GM18870 (cell line): ENCODE measurements at regions not wholly inside any gene's neighbourhood (a gene's known extent, or its start where the extent isn't known, plus 50 kb on each side); places are given as distances from the start of the nearest gene placed in this dataset.
A peak's percentile ranks its signal among the peaks of the same experiment; 100 is the strongest.
"Not testable (repeated sequence)": the region's sequence is repeated elsewhere in the genome, so short reads cannot be mapped to it uniquely, and the experiment has no call there.

Source experiments
- ATAC-seq: cut with Tn5 transposase; IDR thresholded peaks from one replicate; pipeline ENCODE4 v1.9.1; 2021; ENCODE audit warnings: moderate library complexity; ENCODE audit not compliant: unreplicated experiment

DNA sequence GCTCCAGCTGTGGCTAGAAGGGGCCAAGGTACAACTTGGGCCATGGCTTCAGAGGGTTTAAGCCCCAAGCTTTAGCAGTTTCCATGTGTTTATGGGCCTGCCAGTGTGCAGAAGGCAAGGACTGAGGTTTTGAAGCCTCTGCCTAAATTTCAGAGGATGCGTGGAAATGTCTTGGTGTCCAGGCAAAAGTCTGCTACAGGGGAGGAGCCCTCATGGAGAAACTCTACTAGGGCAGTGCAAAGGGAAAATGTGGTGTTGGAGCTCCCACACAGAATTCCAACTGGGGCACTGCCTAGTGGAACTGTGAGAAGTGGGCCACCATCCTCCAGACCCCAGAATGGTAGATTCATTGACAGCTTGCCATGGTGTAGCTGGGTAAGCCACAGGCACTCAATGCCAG is 527.2 kb upstream of the RORB start:
- no peak for ATAC-seq

DNA sequence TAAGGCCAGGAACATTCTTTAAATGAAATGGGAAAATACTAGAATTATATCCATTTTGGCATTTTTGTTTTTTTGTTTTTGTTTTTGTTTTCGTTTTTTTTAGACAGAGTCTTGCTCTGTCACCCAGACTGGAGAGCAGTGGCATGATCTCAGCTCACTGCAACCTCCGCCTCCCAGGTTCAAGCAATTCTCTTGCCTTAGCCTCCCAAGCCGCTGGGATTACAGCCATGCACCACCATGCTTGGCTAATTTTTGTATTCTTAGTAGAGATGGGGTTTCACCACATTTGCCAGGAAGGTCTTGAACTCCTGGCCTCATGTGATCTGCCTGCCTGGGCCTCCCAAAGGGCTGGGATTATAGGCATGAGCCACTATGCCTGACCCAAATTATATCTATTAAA is 520.7 kb upstream of the RORB start:
- ATAC-seq, result not testable (repeated sequence)

DNA sequence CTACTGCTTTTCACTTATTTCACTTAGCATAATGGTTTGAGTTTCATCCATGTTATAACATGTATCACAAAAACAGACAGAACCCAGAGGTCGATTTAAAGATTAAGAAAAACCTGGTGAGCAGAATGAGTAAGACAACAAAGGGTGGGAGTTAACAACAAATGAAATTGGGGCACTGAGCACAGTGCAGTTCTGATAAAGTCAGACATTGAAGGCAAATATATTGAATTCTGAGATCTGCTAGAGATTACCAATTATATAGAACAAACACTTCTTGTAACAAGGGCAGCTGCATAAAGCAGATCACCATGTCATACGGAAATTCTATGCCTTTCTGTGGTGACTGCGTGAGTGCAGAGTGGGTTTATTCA is 517.3 kb upstream of the RORB start:
- no peak for ATAC-seq

DNA sequence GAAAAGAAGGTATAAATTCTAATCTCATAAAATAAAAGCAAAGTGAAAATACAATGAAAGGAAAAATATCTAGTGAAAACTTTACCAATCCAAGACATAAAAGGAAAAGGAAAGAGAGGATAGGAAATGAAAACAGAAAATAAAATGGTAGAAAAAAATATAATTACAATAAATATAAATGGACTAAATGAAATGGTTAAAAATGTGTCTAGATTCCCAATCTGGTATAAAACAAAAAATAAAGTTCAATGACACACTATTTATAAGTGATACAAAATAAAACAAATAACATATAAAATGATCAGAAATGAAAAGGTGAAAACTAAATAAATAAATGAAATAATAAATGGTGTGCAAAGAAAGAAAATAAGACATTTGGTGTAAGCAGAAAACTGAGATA is 516.4 kb upstream of the RORB start:
- ATAC-seq, result no peak

DNA sequence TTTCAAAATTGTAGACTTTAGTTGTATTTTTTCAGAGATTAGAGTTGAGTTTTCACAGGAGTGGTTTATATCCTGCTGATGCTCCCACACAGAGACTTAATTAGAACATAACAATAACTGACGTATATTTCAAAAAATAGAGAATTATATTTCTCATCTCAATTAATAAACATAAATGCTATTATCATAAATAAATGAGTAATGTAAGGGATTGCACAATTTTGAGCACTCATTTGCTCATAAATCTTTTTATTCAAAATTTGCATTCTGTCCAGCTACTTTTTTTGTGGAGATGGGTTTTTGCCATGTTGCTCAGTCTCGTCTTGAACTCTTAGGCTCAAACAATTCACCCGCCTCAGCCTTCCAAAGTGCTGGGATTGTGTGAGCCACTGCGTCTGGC is 515.7 kb upstream of the RORB start:
- ATAC-seq, result no peak

DNA sequence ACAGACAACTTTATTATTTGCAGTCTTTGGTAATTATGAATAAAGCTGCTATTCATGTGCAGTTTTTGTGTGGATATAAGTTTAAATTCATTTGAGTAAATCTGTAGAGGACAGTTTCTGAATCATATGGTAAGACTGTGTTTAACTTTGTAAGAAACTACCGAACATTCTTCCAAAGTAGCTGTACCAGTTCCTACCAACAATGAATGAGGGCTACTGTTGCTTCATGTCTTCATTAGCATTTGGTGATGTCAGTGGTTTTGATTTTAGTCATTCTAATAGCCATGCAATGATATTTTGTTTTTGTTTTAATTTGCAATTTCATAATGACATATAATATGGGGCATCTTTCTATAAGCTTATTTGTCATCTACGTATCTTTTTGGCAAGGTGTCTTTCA is 501.3 kb upstream of the RORB start:
- ATAC-seq, result no peak

DNA sequence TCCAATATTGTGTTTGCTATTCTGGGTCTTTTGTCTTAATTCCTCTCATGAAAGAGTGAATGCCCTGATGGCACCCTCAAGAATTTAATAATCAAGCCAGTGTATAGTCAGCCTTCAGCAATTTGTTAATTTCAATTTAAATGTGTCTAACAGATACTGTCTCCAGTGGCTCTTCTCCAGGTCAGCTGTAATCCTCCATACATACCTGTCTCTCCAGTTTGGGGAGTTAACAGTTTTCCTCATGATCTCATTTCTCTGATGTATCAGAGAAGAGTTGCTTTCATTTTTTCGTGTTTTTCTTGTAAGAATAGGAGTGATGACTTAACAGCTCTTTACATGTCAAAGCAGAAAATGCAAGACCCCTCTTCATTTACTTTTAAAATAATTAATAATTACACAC is 500.3 kb upstream of the RORB start:
- ATAC-seq, result no peak

DNA sequence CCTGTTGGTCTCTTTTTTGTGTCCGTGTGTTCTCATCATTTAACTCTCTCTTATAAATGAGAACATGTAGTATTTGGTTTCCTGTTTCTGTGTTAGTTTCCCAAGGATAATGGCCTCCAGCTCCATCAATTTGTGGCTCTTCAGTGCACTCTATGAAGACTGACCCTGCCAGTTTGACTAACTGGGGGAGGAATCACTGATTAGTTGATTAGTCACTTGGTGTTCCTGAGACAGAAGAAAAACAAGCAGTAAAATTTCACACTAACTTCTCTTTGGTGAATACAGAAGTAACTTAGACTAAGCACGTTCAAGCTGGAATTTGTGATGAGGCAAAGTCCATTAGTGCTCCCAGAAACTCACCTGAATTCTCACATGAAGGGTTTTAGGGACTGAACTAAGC is 495.8 kb upstream of the RORB start:
- no peak for ATAC-seq

DNA sequence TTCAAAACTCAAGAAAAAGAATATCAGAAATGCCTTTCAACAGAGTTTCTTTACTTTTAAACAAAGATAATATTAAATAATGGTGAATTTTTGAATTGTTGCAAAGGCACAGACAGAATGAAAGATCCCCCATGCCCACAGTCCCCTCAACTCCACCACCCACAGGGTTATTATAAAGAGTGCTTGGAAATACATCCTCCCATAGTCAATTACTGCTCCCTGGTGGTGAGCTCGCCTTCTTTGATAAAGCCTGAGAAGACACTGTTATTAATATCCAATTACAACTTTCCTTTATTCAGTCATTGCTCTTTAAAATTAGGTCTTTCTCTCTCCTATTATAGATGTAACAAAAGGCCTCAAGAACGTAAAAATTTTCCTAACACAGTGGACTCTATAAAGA is 490.2 kb upstream of the RORB start:
- ATAC-seq, result no peak

DNA sequence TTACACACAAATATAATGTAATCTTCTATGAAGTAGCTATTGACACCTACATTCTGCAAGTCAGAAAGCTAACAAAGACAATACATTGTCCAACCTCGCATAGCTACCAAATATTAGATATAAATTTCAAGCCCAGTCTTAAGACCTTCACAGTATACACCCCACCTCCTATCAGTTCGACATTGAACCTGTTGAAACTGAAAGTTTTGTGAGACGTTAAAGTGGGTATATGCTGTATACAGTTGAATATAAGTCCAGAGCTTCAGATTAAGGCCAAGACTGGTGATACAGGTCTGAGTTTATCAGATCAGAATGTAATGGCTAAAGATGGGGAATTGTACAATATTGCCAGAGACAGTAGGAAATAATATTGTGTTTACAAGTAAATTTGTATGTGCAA is 489.3 kb upstream of the RORB start:
- no peak for ATAC-seq

DNA sequence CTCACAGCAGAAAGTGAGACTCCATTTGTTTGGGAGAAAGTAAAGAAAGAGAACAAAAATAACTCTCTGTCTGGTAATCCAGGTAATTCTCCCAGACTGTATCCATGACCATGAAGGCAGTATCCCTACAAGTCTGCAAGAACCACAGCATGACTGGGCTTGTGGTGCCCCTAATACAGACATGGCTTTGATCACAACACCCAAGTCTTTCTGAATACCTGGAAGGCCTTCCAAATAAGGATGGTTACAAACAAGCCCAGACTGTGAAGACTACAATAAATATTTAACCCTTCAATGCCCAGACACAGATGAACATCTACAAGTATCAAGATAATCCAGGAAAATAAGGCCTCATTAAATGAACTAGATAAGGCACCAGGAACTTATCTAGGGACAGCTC is 481.1 kb upstream of the RORB start:
- no peak for ATAC-seq

DNA sequence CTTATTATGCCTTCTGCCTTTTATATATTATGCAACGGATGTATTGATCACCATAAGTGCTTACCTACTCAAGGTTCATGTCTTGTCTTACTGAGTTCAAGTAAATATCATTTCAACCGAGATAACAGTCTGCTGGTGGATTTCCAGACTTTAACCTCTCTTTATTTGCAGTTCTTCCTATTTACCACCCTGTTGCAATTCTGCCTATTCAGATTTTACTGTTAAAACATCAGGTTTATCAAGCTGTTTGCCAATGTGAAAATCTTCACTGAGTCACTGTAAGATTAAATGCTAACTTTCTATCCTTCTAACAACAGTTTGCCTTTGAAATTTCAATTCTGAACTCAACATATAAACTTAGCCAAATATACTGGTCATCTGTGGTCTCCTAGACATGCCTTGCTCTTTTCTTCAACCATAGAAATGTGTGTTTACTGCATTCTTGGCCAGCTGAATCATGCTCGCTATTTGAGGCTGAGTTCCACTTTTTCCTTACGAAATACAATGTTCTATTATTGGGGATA is 471.7 kb upstream of the RORB start:
- ATAC-seq, result no peak

DNA sequence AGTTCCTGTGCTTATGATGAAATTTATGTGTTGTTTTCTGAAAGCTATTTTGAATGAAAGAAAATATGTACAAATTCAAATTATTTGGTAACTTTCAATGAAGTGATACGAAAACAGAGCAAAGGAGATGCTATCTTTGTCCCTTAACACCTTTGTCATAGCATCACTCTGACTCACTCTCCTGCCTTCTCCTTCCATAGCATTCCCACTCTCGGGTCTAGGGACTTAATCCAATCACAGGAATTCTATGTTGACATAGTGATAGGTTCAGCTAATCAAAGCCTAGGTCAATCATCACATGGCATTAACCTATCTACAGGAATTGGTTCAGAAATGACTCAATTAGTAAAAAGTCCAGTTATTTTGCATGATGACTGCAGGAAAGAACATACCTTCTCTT is 464.7 kb upstream of the RORB start:
- no peak for ATAC-seq

DNA sequence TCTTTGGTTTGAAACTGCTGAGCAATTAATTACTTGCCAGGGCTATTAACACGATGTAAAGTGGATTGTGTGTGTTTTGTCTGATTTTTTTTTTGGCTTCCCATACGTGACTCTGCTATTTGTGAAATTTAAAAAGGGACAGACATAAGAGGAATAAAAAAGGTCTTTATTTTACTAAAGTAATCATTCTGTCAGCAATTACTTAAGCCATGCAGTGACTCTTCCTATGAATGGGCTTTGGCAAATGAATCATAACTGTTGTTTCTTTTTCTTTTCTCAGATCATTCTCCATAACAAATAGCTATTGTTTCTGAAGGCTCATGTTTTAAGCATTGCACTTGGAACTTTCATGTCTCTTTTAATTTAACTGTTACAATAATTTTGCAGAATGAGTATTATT is 461.3 kb upstream of the RORB start:
- peak; percentile 48 for ATAC-seq

DNA sequence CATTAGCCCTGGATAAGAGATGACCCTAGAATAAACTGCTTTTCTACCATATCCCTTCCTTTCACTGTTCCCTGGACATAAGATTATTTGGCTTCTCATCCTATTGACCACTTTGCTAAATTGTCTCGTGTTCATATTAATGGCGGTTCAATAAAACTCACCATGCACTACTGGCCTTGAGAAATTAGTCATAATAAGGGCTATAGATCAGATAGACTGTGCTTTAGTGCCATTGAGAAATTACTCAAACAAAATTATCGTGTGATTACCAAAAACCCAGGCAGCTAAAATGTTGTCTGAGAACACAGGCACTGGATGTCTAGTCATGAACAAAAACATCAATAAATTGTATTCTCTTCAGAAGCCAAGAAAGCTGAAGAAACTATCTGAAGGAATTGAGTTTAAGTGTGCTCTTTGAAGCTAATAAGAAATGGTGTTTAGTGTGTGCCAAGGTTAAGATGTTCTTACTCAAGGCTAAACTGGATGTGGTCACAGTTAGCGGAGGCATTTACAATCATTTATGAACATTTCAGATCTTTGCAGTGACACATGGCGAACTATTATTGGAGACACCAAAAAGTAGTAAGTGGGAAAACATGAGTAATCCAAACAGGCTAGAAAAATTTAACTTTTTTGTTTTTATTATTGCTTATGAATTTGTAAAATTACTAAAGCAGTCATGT is 460.4 kb upstream of the RORB start:
- ATAC-seq, result peak; percentile 92

DNA sequence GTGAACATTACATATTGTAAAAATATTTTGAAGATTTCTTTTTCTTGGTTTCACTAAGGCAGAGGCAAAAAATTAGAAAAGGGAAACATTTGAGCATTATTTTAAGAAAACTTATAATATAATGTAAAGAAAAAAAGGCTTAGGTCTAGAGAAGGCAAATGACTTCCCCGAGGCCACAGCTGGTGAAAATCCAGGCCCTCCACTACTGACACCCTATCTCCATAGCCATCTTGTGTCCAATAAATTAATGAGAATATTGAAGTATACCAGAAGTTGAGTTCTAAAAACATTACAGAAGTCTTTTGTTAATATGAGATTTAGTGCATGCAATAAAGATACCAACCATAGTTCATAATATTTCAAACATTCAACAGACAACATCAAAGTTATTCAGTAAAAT is 459.9 kb upstream of the RORB start:
- no peak for ATAC-seq

DNA sequence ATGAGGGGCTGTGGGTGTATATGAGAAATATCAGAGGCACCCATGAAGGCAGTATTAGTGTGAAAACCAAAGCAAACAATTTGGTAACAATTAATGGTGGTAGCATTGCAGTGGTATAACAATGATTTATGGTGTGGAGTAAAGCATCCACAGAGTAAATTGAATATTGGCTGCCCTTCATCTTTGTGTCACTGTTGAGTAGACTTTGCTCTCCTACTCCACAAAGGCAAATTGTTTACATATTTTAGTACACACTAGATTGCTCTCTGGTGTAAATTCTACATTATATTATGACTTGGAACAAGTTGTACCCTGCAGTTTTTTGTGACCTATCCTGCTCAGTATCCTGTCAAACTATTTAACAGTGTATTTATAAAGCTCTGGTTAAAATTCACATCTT is 455.5 kb upstream of the RORB start:
- no peak for ATAC-seq

DNA sequence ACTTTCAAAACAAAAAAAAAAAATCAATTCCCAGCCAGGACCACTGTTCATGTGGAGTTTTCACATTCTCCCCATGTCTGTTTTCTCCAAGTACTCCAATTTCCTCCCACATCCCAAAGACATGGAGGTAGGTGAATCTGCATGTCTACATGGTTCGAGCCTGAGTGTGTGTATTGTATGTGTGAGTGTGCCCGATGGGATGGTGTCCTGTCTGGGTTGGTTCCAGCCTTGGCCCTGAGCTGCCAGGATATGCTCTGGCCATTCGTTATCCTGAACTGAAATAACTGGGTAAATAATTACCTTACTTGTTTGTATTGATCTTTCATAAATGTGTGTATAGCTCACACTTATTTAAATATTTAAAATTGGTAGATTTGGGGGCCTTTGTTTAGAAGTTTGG is 452.3 kb upstream of the RORB start:
- no peak for ATAC-seq

DNA sequence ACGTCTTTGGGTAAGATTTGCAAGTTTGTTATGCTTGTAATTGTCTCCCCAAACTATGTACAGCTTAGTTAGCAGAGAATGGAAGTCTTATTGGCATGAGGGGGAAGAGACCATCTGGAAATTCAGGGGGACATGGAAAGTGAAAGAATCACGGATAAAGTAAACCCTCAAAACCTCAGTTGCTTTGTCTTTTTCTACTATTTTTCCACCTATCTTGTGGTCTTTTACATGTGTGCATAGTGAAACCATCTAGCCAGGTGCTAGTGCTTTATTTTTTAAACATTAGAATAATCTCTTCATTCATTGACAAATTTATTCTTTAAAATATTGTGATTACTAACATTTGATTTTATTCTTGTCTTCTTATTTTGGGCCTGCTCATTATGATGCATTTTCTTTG is 441.1 kb upstream of the RORB start:
- ATAC-seq, result no peak

DNA sequence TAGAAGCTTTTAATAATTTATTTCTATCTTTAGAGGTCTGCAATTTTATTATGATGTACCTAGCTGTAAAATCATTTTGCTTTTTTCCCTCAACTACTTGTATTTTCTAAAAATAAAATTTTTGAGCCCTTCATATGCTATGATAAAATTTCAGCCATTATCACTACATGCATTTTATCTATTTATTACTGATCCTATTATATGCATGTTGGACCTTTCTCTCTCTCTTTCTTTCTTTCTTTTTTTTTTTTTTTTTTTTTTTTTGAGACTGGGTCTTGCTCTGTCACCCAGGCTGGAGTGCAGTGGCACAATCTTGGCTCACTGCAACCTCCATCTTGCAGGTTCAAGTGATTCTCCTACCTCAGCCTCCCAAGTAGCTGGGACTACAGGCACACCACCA is 440.1 kb upstream of the RORB start:
- not testable (repeated sequence) for ATAC-seq

DNA sequence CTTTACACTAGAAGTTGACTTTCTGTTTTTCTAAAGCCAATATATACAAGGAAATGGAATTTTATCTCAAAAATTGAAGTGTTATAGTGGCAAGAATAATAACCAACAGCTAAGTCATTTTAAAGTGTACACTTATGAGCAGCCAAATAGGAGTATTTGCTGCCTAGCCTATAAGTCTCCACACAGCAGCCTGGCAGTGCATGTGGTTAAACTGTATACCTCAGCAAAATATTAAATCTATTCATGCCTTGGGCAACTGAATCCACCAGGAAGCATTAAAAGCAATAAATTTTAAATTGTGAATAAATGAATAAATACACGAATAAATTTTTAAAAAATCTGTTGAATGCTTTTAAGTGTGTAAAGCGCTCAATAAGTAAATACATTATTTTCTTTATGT is 432.4 kb upstream of the RORB start:
- no peak for ATAC-seq

DNA sequence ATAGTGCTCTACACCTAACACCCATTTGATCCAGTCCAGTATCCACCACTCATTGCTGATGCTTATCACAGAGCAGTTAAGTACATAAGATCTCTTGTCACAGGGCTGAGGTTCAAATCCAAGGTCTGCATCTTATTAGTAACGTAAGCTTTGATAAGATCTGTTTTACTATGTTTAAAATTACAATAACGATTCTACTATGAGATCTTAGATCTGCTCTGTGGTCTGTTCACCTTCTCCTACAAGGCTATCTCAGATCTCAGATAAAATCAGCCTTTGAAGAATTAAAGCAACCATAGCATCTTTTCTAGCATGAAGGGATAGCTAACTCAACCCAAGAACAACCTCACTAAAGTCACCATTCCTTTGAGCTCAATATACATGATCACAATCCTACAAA is 431.0 kb upstream of the RORB start:
- ATAC-seq, result no peak

DNA sequence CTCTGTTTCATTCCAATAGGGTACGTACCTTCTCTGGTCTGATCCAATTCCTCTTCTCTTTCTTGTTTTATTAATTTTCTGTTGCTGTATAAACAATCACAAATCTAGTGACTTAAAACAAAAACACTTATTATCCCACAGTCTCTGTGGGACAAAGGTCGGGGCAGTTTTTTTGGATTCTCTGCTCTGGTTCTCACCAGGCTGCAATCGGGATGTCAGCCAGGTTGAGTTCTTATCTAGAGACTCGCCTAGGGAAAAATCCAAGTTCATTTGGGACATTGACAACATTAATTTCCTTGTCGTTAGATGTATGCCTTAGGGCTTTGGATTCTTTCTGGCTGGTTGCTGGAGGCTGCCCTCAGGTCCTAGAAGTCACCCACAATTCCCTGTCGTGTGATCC is 430.5 kb upstream of the RORB start:
- ATAC-seq, result no peak
